Breast epithelium (tissue), 3 donors: ENCODE measurements at regions not wholly inside any gene's neighbourhood (a gene's known extent, or its start where the extent isn't known, plus 50 kb on each side); places are given as distances from the start of the nearest gene placed in this dataset.

Source experiments
- POLR2A ChIP-seq: fragments of 450-650 bp; IDR thresholded peaks from one replicate; pipeline ENCODE4 v1.6.1; 2016; ENCODE audit warnings: antibody characterized with exemption, mild to moderate bottlenecking, moderate library complexity
- POLR2AphosphoS5 ChIP-seq, 3 donors: sonication (generic); formaldehyde crosslinking; IDR thresholded peaks; one replicate each; pipeline ENCODE4 v1.6.1; 2017; ENCODE audit warnings: antibody characterized with exemption in 3 of 3
- TF ChIP-seq, protein P1 (sequence below), 3 donors: fragments of 450-650 bp; IDR thresholded peaks; one replicate each; pipeline ENCODE4 v1.5.1; 2016 to 2017; ENCODE audit warnings: antibody characterized with exemption in 3 of 3, mild to moderate bottlenecking in 3 of 3, moderate library complexity in 3 of 3

DNA sequence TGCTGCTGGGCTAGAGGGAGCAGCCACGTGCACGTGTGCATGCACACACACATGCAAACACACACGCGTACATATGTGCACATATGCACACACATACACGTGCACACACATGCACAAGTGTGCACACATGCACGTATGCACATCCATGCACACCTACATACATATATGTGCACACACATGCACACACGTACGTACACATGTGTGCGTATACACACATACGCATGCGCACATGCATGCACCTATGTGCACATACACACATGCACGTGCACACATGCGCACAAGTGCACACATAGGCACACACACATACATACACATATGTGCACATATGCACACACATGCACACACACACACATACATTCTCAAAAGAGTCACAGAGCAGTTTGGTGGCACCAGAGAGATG lies 85.9 kb upstream of the SLC25A33 start:
- TF ChIP-seq POLR2A: no peak
- TF ChIP-seq, protein P1, sequence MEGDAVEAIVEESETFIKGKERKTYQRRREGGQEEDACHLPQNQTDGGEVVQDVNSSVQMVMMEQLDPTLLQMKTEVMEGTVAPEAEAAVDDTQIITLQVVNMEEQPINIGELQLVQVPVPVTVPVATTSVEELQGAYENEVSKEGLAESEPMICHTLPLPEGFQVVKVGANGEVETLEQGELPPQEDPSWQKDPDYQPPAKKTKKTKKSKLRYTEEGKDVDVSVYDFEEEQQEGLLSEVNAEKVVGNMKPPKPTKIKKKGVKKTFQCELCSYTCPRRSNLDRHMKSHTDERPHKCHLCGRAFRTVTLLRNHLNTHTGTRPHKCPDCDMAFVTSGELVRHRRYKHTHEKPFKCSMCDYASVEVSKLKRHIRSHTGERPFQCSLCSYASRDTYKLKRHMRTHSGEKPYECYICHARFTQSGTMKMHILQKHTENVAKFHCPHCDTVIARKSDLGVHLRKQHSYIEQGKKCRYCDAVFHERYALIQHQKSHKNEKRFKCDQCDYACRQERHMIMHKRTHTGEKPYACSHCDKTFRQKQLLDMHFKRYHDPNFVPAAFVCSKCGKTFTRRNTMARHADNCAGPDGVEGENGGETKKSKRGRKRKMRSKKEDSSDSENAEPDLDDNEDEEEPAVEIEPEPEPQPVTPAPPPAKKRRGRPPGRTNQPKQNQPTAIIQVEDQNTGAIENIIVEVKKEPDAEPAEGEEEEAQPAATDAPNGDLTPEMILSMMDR (IDR thresholded peaks at IDR 0.05): no peak
- no peak for TF ChIP-seq POLR2AphosphoS5 (IDR thresholded peaks at IDR 0.05)
